ENCODE measurements at regions not wholly inside any gene's neighbourhood (a gene's known extent, or its start where the extent isn't known, plus 50 kb on each side); places are given as distances from the start of the nearest gene placed in this dataset.

- H3K4me1 ChIP-seq, result no peaks in the 10 kb centered on the region
- intact Hi-C loops (cut with DNase I), result no loop called here
- peaks cover 0 to 7% (median 0%) of the 10 kb centered on the region in 3 donors for H3K27me3 ChIP-seq (ENCODE audit: insufficient read depth in 3 of 3, low read length in 2 of 3)
- no peaks in the 10 kb centered on the region for H3K9me3 ChIP-seq
- ATAC-seq, result no peak
- no peak overlapping the region for H3K27ac ChIP-seq
- H3K4me3 ChIP-seq, result no peak overlapping the region
- WGBS, 3 donors, result 87 to 98% (median 89%) methylated on average over 1 of the region's 1 CpG
- no peaks in the 10 kb centered on the region for H3K36me3 ChIP-seq (ENCODE audit: insufficient read depth in 1 of 2, low read depth in 1 of 2)
- no peak for DNase-seq
- no peak for TF ChIP-seq CTCF (IDR thresholded peaks at IDR 0.05)
These were observed 229.7 kb downstream of the FOXA2 start for GRCh38 chr20:22354647-22355046.

GRCh38 chr20:22353586-22353985 lies 230.8 kb downstream of the FOXA2 start:
- Histone ChIP-seq H3K9me3 (no peaks in the 10 kb centered on the region), H3K36me3 (ENCODE audit: insufficient read depth in 1 of 2, low read depth in 1 of 2) (no peaks in the 10 kb centered on the region), H3K27ac (no peak overlapping the region), H3K4me3 (no peak overlapping the region), H3K4me1 (no peaks in the 10 kb centered on the region), H3K27me3 (ENCODE audit: insufficient read depth in 3 of 3, low read length in 2 of 3) (peaks cover 0 to 7% (median 0%) of the 10 kb centered on the region in 3 donors)
- 84 to 89% (median 86%) methylated on average over 2 of the region's 2 CpGs for WGBS, 3 donors
- intact Hi-C loops (cut with DNase I), result no loop called here
- DNase-seq (no peak), ATAC-seq (no peak)
- no peak for TF ChIP-seq CTCF (IDR thresholded peaks at IDR 0.05)

- Histone ChIP-seq H3K27me3 (ENCODE audit: insufficient read depth in 3 of 3, low read length in 2 of 3) (peaks cover 0 to 2% (median 0%) of the 10 kb centered on the region in 3 donors), H3K4me3 (no peak overlapping the region), H3K27ac (no peak overlapping the region), H3K9me3 (no peaks in the 10 kb centered on the region), H3K4me1 (no peaks in the 10 kb centered on the region), H3K36me3 (ENCODE audit: insufficient read depth in 1 of 2, low read depth in 1 of 2) (no peaks in the 10 kb centered on the region)
- no peak for TF ChIP-seq CTCF (IDR thresholded peaks at IDR 0.05)
- WGBS, 3 donors, result 62 to 79% (median 70%) methylated on average over 3 of the region's 3 CpGs
- ATAC-seq (no peak), DNase-seq (no peak)
- intact Hi-C loops (cut with DNase I), result no loop called here
These were observed 232.4 kb downstream of the FOXA2 start for GRCh38 chr20:22352019-22352418.

GRCh38 chr20:22350624-22351023 lies 233.7 kb downstream of the FOXA2 start:
- Histone ChIP-seq H3K9me3 (no peaks in the 10 kb centered on the region), H3K27me3 (ENCODE audit: insufficient read depth in 3 of 3, low read length in 2 of 3) (no peaks in the 10 kb centered on the region), H3K4me3 (no peak overlapping the region), H3K36me3 (ENCODE audit: insufficient read depth in 1 of 2, low read depth in 1 of 2) (no peaks in the 10 kb centered on the region), H3K4me1 (no peaks in the 10 kb centered on the region), H3K27ac (no peak overlapping the region)
- intact Hi-C loops (cut with DNase I), result no loop called here
- no peak for TF ChIP-seq CTCF (IDR thresholded peaks at IDR 0.05)
- 82 to 87% (median 85%) methylated on average over 4 of the region's 4 CpGs for WGBS, 3 donors
- ATAC-seq, result no peak
- no peak for DNase-seq

- Histone ChIP-seq H3K9me3 (no peaks in the 10 kb centered on the region), H3K27ac (no peak overlapping the region), H3K4me1 (no peaks in the 10 kb centered on the region), H3K4me3 (no peak overlapping the region), H3K36me3 (ENCODE audit: insufficient read depth in 1 of 2, low read depth in 1 of 2) (no peaks in the 10 kb centered on the region), H3K27me3 (ENCODE audit: insufficient read depth in 3 of 3, low read length in 2 of 3) (no peaks in the 10 kb centered on the region)
- DNase-seq (no peak), ATAC-seq (no peak)
- intact Hi-C loops (cut with DNase I), result loop anchor here in 1 of 2 donors (10.0 kb wide), 1 partner anchor 1647 kb away; no protein-coding TSS in a partner anchor
- TF ChIP-seq CTCF (IDR thresholded peaks at IDR 0.05), result no peak
- WGBS, 3 donors, result 73 to 78% (median 76%) methylated on average over 4 of the region's 4 CpGs
These were observed 236.4 kb downstream of the FOXA2 start for GRCh38 chr20:22348010-22348409.
